HG02642 (cell line): ENCODE measurements at regions not wholly inside any gene's neighbourhood (a gene's known extent, or its start where the extent isn't known, plus 50 kb on each side); places are given as distances from the start of the nearest gene placed in this dataset.
"Not testable (repeated sequence)": the region's sequence is repeated elsewhere in the genome, so short reads cannot be mapped to it uniquely, and the experiment has no call there.

ENCODE experiments used
- ATAC-seq: cut with Tn5 transposase; IDR thresholded peaks from one replicate; pipeline ENCODE4 v1.9.1; 2021; ENCODE audit warnings: mild to moderate bottlenecking; ENCODE audit not compliant: unreplicated experiment, poor library complexity

- no peak for ATAC-seq
Observed at GRCh38 chr10:117741524-117741923, 199.0 kb downstream of the EMX2 start.

DNA sequence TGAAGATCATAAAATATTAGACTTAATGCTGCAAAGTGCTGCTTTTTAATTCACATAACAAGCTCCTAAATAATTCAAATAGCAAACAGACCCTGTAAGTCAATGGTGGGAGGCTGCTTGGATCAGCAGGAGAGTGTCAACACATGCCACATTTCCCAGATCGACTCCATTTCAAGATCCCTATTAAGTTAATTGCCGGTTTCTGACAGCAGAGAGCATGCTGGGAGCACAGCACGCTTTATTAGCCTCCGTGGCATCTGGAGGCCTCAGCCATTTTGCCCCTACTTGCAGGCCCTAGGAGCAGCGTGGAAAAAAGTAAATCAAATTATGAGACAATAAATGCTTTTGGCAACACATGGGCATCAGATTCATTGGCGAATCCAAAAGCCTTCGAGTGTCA, 201.0 kb downstream of the EMX2 start:
- no peak for ATAC-seq

GRCh38 chr10:117745301-117745700, 202.8 kb downstream of the EMX2 start:
- no peak for ATAC-seq

DNA sequence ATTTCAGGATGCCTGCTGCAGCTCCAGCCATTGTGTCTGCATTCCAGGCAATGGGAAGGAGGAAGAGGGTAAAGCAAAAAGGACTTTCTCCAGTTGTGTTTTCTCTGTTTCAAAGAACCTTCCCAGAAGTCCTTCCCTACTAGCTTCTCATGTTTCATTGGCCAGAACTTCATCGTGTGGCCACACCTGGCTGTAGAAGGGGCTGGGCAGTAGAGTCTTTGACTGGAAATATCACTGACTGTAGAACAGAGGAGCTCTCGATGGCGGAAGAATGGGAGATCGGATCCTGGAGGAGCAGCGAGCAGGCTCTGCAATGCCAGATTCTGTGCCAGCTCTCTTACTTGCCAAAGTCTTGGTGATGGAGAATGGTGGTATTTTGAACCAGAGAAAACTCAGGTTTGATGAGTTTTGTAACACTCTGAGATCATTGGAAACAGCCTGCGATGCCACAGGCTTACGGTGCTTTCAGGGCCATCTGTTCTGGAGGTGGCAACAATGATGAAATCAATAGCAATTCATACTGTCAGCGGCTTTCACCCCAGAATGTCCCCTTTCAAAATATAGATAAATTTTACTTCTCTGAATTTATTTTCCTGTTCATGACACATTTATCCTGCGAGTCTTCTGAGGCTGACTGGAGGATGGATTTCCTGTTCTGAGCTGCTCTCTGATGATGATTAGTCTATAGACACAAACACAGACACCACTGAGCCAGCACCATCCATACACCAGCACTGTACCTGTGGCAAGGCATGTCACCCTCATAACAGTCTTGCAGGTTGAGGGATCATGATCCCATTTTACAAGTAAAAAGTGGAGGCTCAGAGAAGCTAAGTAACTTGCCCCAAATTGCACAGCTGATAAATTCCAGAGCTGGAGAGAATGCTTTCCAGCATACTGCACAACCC, 204.2 kb downstream of the EMX2 start:
- ATAC-seq = no peak

DNA sequence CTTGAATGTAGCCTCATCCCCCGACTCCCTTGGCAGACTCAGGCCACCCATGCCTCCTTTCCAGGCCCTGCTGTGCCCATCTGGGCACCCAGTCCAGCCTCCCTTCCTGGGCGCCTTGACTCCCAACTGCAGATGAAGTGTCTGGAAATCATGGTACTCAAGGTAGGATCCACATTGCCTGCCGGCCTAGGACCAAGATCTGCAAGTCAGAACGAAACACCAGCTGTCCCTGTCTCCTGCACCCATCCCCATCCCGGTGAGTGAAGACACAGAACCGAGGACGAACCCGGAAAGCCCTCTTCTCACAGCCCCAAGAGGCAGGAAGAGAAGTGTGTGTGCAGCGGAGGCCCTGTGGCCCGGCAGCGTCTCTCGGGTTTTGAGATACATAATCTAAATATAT, 205.1 kb downstream of the EMX2 start:
- no peak for ATAC-seq

DNA sequence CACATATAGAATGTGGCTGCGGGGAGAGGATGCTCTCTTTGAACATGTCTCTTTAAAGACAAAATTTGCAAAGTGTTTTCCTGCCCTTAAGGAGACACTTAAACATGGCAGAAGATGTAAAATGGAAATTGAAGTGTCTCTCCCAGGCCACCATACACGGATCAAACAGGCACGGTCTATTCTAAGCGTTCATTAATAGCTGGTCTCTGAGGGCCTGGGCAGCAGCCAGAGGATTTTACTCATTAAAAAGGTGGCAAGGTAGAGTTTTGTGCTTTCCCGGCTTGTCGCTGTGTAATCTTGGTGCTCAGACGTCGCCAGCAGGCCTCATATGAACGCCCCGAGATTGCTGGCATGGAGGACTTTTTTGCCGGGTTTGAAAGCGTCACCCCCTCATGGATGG, 205.5 kb downstream of the EMX2 start:
- ATAC-seq = no peak

DNA sequence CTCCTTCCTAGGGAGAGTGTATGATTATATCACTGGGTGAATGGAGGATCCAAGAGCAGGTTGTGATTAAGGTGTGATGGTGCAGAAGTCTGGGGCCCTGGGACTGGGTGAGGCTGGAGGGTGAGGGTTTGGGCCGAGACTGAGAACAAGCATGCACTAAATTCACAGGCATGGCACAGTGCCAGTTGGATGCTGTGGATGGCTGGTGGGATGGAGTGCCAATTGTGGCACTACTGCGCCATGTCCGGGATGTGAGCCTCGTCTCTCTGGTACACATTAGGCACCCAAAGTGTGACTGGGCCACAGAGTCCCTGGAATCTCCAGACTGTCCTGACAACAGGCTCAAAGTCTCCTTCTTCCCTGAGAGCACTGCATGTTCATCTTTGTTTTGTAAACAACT, 208.1 kb downstream of the EMX2 start:
- no peak for ATAC-seq

- no peak for ATAC-seq
Observed at GRCh38 chr10:117751259-117751658, 208.7 kb downstream of the EMX2 start.

DNA sequence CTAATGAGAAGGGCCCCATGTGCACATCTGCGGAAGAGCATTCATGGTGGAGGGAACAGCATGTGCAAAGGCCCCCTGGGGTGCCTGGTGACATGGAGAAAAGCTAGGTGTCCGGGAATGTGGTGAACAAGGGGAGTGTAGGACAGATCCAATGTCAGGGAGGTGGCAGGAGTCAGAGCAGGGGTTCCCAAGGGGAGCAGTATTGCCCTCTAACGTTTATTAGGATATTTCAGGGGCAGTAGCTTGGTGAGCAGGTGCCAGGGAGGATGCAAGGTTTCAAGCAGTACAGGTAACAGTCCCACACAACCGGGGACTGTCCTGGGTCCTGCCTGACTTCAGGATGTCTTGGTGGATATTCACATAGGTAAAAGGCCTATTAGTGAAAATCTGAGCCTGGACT, 209.6 kb downstream of the EMX2 start:
- no peak for ATAC-seq

DNA sequence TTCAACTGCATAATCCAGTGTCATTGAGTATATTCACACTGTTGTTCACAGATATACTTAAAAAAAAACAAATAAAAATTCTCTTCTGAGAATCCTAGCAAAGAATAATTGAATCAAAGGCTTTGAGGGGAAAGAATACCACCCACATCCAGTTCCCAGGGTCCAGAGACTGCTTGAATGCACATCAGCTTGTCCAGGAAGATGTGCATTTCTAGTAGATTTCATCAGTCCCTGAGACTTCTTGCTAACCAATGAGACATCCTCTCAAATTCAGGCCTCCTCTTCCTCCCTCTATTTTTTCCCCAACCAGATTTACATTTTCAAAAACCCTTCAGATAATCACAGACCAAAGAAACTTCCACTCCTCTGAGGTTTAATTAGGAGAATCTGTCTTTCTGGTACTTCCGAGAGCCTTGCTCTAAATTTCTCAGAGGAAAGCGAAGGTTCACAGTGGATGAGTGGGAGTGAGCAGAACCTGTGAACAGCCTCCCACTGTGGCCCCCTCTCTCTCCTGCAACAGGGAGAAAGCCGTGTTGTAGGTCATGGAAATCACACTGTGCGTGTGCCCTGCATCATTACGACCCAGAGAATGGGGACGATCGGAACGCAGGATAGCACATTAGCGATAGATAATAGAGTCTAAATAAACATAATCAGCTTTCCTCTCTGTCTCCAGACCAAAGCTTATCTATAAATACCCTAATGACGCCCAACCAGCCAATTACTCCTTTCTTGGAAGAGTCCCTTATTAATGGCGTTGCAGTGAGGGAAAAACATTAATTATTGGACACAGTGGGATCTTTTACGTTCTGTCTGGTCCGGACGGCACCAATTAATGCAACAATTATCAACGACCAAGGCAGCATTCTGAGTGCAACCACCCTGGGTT, 212.5 kb downstream of the EMX2 start:
- no peak for ATAC-seq

DNA sequence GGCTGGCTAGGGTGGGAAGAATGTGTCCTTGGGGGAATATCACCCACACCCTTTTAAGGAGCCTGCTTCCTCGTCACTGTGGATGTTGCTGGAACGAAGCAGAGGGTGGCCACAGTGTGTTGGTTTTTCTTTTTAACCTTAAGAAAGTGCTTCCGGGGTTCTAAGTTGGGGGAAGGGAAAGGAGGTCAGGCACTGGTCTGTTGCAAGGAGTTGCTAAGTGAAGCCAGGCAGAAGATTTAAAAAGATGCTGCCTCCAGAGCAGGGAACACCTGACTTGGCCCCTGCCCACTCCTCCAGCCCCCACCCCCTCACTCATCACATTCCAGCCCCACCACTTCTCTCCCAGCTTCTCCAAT, 213.1 kb downstream of the EMX2 start:
- no peak for ATAC-seq

GRCh38 chr10:117757086-117757720, 214.7 kb downstream of the EMX2 start:
- no peak for ATAC-seq

DNA sequence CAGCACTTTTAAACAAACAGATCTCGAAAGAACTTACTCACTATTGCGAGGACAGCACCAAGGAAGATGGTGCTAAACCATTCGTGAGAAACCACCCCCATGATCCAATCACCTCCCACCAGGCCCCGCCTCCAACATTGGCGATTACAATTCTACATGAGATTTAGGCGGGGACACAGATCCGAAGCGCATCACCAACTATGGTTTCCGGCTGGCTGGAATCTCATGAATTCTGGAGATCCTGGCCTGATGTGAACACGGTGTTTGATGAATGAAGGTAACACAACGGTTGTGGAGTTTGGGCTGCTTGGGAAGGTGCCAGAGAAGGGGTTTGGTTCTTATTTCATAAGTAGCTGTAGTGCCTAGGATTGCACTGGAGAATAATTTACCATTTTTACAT, 216.7 kb downstream of the EMX2 start:
- no peak for ATAC-seq

GRCh38 chr10:117761695-117762094, 219.1 kb downstream of the EMX2 start:
- ATAC-seq = no peak

GRCh38 chr10:117762126-117762818, 219.7 kb downstream of the EMX2 start:
- no peak for ATAC-seq

DNA sequence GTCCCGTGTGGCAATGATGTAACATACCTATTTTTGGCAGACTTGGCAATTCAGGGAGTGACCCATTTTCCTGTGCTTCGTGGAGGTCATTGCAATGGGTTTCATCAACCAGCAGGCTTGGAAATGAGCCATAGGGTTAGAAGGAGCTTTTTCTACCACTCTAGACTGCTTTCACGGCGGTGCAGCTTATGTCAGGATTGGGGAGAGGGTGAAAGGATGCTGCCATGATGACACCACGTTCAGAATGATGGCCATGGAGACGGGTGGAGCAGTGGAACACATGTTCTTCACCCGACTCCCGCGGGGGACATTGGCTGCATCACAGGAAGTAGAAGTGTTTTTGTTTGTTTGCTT, 220.2 kb downstream of the EMX2 start:
- no peak for ATAC-seq

DNA sequence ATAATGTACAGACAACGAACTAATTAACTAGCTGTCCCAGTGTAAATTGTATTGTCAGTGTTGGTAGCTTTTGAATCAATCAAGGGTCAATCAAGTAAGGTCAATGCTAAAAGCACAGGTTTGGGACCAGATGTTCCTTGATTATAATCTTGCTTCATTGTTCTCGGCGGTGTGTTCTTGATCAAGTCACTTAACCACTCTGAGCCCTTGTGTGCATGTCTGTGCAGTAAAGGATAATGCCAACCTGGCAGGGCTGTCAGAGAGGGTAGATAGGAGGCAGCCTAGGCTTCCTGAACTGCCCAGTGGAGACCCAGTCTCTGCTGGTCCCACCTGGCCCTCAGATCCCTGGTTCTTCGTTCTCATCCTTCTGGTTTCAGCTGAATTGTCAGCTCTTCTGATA, 221.0 kb downstream of the EMX2 start:
- no peak for ATAC-seq

DNA sequence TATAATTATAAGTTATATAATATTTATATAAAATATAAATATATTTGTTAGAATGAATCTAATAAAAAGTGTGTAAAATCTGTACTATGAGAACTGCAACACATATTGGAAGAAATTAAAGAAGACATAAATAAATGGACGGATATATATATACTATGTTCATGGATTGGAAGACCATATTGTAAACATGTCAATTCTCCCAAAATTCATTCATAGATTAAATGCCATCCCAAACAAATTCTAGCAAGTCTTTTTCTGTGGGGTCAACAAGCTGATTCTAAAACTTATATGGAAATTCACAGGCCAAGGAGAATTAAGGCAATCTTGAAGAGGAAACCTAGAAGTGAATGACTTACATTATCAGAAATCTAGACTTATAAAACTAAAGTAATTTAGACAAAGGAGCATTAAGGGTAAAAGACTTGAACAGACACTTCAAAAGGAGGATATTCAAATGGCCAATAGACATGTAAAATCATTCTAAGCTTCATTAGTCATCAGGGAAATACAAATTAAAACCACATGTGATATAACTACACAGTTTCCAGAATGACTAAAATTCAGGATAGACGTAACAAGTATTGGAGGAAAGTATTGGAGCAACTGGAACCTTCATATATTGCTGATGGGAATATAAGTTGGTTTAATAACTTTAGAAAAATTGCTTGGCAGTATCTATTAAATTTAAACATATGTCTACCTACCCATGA, 225.9 kb downstream of the EMX2 start:
- ATAC-seq = no peak

- no peak for ATAC-seq
Observed at GRCh38 chr10:117775526-117775925, 233.0 kb downstream of the EMX2 start.

- ATAC-seq = not testable (repeated sequence)
Observed at GRCh38 chr10:117777222-117777621, 234.7 kb downstream of the EMX2 start.
